ENCODE measurements at regions not wholly inside any gene's neighbourhood (a gene's known extent, or its start where the extent isn't known, plus 50 kb on each side); places are given as distances from the start of the nearest gene placed in this dataset.

- TF ChIP-seq CTCF (IDR thresholded peaks at IDR 0.05) (no peak), POLR2A (IDR thresholded peaks at IDR 0.05) (no peak)
Measured at GRCh38 chr12:115223322-115223721, 539.3 kb upstream of the TBX3 start.

Measured in Peyer's patch (tissue), 4 donors.